NCI-H226 (cell line): ENCODE measurements at regions not wholly inside any gene's neighbourhood (a gene's known extent, or its start where the extent isn't known, plus 50 kb on each side); places are given as distances from the start of the nearest gene placed in this dataset.
"Not testable (repeated sequence)": the region's sequence is repeated elsewhere in the genome, so short reads cannot be mapped to it uniquely, and the experiment has no call there.

Experiments used
- DNase-seq: peaks from one replicate; pipeline ENCODE4 v3.0.0-alpha.2; 2015

GRCh38 chr13:40053401-40053800, 397.9 kb downstream of the COG6 start:
- no peak for DNase-seq

- not testable (repeated sequence) for DNase-seq
Observed at GRCh38 chr13:40054422-40054821, 399.0 kb downstream of the COG6 start.

GRCh38 chr13:40056898-40057619, 401.6 kb downstream of the COG6 start:
- no peak for DNase-seq

GRCh38 chr13:40058757-40059236, 403.3 kb downstream of the COG6 start:
- no peak for DNase-seq

GRCh38 chr13:40059540-40060232, 404.2 kb downstream of the COG6 start:
- no peak for DNase-seq

- DNase-seq, result peak; percentile 69
Observed at GRCh38 chr13:40060296-40061007, 405.0 kb downstream of the COG6 start.

- peak; percentile 11 for DNase-seq
Observed at GRCh38 chr13:40061466-40062450, 406.3 kb downstream of the COG6 start.

- DNase-seq, result no peak
Observed at GRCh38 chr13:40063278-40063698, 407.8 kb downstream of the COG6 start.

GRCh38 chr13:40063703-40064102, 408.2 kb downstream of the COG6 start:
- no peak for DNase-seq

GRCh38 chr13:40064154-40065097, 409.0 kb downstream of the COG6 start:
- DNase-seq, result peak; percentile 50

- peak; percentile 31 for DNase-seq
Observed at GRCh38 chr13:40069173-40070044, 413.9 kb downstream of the COG6 start.

GRCh38 chr13:40070357-40070756, 414.9 kb downstream of the COG6 start:
- DNase-seq, result no peak

- DNase-seq, result no peak
Observed at GRCh38 chr13:40072663-40073120, 417.2 kb downstream of the COG6 start.

- no peak for DNase-seq
Observed at GRCh38 chr13:40074338-40074737, 418.9 kb downstream of the COG6 start.

GRCh38 chr13:40075281-40075680, 419.8 kb downstream of the COG6 start:
- no peak for DNase-seq

- no peak for DNase-seq
Observed at GRCh38 chr13:40076765-40077362, 421.4 kb downstream of the COG6 start.

- DNase-seq, result no peak
Observed at GRCh38 chr13:40077396-40078027, 422.1 kb downstream of the COG6 start.

GRCh38 chr13:40079721-40080120, 424.3 kb downstream of the COG6 start:
- DNase-seq, result no peak

- no peak for DNase-seq
Observed at GRCh38 chr13:40080676-40081075, 425.2 kb downstream of the COG6 start.
